HG02885 (cell line): ENCODE measurements at regions not wholly inside any gene's neighbourhood (a gene's known extent, or its start where the extent isn't known, plus 50 kb on each side); places are given as distances from the start of the nearest gene placed in this dataset.

ENCODE experiments used
- ATAC-seq: cut with Tn5 transposase; IDR thresholded peaks from one replicate; pipeline ENCODE4 v1.9.1; 2021; ENCODE audit warnings: mild to moderate bottlenecking; ENCODE audit not compliant: unreplicated experiment, poor library complexity

DNA sequence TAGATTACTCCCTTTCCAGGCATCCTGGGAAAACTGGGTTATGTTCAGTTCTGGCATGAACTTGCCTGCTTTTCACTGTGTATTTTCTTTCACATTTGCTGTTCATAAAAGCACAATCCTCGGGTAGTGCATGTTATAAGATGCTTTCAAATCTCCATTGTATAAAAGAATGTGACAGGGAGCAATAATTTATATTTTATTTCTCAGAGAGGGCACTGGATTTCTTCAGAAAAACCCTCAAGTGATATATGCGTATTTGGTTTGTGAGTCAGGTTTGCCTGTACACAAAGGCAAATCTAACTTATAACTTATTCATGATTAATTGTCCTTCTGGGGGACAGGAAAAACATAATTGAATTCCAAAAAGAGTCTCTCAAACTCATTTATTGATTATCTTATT, 440.7 kb upstream of the MMADHC start:
- ATAC-seq: no peak

DNA sequence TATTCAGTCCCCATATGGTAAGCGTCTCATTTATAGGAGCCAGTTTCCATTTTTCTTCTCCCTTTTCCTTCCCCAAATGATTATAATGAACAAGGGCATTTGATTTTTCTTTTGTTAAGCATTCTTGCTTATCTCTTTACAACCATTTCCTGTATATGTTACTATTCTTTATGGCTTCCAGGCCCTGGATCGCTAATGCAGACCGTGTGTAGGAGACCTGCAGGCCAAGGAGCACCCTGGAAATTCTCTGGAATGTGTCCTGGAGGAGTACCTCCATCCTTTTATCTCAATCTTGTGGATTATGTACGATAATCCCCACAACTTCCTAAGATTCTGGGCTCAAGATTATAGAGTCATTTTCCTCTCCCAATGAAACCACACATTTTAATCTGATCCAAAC, 439.6 kb upstream of the MMADHC start:
- ATAC-seq: no peak

DNA sequence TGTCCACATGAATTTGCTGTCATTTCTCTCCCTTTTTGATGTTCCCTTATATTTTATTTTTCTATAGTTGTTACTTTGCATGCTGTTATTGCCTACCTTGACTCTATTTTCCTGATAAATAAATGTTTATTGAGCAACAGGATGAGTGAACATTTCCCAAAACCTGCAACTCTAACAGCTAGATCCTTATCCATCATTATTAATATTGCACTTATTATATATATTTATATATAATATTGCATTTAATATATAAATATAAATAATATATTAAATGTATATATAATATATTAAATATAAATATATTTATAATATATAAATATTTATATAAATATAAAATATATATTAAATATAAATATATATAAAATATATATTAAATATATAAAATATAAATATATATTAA, 436.1 kb upstream of the MMADHC start:
- no peak for ATAC-seq

DNA sequence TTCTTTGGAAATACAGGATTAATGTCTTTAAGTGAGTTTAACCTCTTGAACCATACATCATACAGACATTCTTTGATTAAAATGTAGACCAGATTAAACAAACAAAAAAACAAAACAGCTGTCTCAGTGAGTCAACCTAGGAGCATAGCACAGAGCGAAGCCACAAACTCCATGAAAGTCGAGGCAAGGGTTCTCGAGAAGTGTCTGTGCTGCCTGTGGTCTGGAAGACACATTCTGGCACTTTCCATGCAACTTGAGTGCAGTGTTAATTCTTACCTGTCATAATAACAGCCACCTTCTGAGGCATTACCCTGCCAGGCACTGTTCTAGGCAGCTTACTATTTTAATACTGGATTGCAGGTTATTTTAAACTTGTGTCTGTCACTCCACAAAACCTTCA, 435.5 kb upstream of the MMADHC start:
- no peak for ATAC-seq

DNA sequence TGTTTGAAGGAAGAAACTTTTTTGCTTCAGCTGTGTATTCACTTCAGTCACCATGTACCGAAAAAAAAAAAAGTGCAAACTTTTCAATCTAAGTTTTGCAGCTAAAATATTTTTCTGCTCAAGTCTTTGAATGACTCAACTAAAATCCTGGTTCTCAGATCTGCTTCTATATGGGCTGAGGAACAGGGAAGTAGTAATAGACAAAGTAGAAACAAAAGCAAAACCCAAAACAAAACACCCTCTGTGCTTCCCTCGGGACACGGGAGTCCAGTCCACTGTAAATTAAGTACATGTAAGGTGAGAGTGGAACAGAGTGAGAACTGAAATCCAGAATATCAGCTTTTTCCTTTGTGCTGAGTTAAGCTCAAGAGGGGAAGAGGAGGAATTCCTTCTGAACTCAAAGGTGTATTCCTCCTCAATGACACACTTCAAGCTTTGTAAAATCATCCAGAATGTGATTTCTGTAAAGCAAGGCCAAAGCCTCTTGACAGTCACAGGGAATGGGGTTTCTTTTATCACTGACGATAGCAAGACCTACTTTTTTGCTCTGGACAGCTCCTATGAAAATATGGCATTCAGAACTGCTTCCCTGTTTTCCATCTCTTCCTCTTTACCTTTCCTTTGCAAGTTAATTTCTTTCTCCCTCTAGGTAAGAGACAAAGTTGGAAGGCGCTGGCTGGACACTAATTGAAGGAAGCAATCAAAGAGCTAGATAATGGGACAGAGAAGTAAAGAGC, 433.5 kb upstream of the MMADHC start:
- ATAC-seq: no peak

- ATAC-seq: no peak
Observed at GRCh38 chr2:150020221-150020620, 432.6 kb upstream of the MMADHC start.

- ATAC-seq: no peak
Observed at GRCh38 chr2:150019063-150019462, 431.5 kb upstream of the MMADHC start.

GRCh38 chr2:150012986-150013385, 425.4 kb upstream of the MMADHC start:
- no peak for ATAC-seq

DNA sequence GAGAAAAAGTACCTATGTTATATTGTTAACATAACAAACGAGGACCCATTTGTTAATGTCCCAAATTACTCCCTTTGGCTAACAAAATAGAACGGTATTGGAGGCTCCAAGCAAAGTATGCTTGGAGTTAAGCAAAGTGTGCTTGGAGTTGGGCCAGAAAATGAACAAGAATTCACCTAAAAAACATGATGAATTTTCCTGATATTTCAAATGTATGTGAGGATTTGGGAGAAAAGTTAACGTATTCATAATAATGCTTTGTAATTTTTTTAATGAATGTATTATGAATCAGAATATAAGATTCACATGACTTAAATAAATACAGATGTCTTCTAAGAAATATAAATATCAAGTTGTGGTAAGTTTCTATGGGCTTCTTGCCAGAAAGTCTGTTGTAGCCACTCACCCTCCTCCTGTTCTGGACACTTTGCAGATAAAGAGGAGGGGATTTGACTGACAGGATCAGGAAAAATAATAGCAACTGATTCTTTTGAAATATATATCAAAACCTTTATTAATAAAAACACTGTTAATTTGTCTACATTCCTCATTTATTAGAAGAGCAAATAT, 423.7 kb upstream of the MMADHC start:
- no peak for ATAC-seq

GRCh38 chr2:150008901-150009300, 421.3 kb upstream of the MMADHC start:
- no peak for ATAC-seq

DNA sequence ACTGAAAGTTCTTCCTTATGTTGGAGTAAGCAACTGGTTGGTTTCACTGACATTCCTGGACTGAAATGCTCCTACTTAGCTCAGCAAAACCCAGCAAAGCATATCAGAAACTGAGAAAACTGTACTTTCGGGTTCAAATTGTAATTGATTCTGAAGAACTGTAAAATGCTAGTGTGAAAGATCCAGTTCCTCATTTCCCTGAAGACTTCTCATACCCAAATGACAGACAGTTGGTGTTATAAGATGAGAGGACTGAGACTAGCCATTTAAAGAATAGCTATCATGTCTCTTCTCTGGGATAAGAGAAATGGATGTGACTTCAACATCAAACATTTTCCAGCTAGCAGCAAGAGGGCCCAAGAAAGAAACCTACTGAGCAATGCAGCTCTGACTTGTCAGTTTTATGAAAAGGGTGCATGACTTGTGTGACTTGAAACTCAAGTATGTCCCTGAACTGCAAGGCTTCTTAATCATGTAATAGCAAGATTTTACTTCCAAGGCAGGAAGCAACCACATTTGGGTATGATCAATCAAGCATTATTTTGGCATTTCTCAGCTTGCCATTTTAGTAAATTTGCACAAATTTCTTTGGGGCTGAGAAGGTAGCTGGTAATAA, 420.3 kb upstream of the MMADHC start:
- ATAC-seq: no peak

DNA sequence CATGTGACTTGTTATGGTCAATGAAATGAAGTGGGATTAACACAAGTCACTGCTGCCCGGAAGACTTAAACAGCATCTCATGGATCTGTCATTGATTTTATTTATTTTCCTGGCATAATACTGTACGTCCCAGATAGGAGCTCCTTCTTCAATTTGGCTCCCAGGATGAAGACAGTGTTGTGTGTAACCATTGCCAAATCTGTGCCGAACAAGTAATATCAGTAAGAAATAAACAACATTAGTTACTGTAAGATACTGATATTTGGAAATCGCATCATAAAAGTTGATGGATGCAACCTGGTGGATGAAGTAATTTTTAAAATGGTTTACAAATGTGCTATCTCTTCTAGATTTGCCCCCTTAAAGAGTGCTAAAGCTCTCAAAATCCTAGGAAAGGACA, 419.0 kb upstream of the MMADHC start:
- no peak for ATAC-seq

DNA sequence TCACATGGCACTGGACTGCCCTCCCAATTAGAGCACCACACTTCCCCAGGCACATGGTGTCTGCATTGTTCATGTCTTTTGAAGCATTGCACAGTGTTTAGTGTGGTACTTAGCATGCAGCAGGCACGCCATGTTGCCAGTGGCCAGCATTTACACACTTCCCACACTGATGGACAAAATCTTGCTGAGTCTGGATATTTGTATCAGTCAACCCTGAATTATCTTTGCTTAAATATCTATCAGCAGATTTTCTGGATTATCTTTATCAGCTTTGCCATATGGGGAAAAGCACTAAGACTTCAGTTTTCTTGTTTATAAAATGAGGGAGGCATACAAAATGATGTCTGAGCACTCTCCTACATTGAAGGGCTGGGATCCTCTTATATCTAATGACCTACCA, 416.0 kb upstream of the MMADHC start:
- no peak for ATAC-seq

DNA sequence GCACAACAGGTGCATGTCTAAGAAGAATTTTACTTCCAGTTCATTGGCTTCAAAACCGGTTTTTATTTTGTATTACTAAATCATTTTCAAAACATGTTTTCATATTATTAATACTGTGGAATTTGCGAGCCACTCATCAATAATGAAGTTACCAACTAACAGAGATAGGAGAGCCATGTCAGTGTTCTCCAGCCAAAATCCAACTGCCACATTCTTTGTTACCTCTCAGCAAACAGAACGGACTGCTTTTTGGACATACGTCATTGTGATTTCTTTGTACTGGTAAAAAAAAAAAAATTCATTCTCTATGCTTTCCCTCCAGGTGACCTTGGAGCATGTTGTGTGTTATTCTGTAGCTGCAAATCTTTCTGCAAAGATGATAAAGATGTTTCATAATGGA, 414.2 kb upstream of the MMADHC start:
- ATAC-seq: no peak

GRCh38 chr2:149996901-149997300, 409.3 kb upstream of the MMADHC start:
- ATAC-seq: no peak

DNA sequence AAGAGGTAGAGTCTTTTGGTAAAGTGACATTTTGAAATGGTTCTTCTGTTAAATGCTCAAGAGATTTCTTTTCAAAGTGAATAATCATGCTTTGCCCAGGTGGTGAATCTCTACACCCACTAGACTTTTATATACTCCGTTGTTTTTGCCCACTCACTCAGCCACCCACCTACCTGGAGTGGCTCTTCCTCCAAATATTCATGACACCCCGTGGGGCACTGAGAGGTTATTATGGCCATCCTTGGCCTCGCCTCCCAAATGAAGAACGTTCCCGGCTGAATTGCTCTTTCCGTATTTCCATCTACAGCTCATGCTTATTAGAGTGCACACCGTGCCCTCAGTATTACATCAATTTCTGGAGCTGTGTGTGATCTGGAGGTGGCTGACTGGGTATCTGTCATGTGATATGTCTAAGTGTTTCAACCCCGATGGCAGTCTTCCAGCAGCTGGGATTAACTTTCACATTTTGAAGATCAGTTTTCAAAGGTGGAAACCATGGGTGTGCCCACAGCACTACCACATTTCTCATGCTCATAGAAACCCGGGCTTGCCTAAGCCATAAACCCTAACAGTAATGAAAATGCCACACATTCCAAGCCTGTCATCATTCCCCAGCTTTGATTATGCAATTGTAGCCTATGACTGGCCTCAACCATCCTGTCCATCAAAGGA, 406.6 kb upstream of the MMADHC start:
- ATAC-seq: no peak

GRCh38 chr2:149993316-149993715, 405.7 kb upstream of the MMADHC start:
- ATAC-seq: no peak

- ATAC-seq: no peak
Observed at GRCh38 chr2:149991576-149991975, 404.0 kb upstream of the MMADHC start.

- no peak for ATAC-seq
Observed at GRCh38 chr2:149990965-149991364, 403.4 kb upstream of the MMADHC start.

DNA sequence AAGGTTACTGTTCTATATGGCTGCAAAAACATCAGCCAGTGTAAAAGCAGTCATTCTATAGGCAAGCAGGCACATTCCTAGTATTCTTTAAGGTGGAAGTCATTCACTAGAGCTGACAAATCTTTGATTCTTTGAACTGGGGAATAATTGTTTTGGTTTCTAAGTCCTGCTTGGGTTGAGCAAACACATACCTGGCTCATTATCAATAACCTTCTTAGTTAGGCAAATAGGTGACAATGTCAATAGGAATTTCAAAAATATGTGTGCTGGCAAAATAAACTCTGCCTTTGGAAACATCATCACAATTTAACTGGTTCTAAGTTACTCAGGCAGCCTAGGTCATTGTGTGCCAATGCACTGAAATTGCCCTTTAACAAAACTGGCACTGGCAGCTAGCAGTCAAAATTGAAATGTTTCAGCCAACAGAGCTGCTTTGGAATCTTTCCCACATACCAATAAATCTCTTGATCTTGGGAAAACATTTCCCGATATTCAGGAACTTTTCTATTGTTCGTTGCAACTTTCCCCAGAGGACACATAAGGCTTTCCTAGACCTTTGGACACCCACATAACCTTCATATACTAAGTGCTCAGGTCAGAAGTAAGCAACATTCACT, 402.0 kb upstream of the MMADHC start:
- ATAC-seq: no peak

GRCh38 chr2:149988361-149988760, 400.8 kb upstream of the MMADHC start:
- no peak for ATAC-seq
